ENCODE measurements at regions not wholly inside any gene's neighbourhood (a gene's known extent, or its start where the extent isn't known, plus 50 kb on each side); places are given as distances from the start of the nearest gene placed in this dataset.

- Histone ChIP-seq H3K4me3 (ENCODE audit: low read length in 3 of 3) (no peak overlapping the region), H3K4me1 (ENCODE audit: control insufficient read depth in 2 of 3, insufficient read depth in 2 of 3, low read depth in 1 of 3, low read length in 3 of 3) (no peaks in the 10 kb centered on the region), H3K27ac (ENCODE audit: low read depth in 2 of 2, low read length in 2 of 2) (no peak overlapping the region), H3K27me3 (ENCODE audit: control insufficient read depth, insufficient read depth, low read length) (no peaks in the 10 kb centered on the region), H3K36me3 (ENCODE audit: control insufficient read depth in 2 of 3, insufficient read depth in 3 of 3, low read length in 3 of 3) (no peaks in the 10 kb centered on the region), H3K9me3 (ENCODE audit: control insufficient read depth in 2 of 3, insufficient read depth in 1 of 3, low read length in 3 of 3) (peaks cover 0 to 3% (median 0%) of the 10 kb centered on the region in 3 donors), H3K9ac (ENCODE audit: low read length in 3 of 3) (no peak overlapping the region)
- intact Hi-C loops (cut with DNase I), result no loop called here
- TF ChIP-seq CTCF (IDR thresholded peaks at IDR 0.05; ENCODE audit: borderline replicate concordance, extremely low read depth, insufficient read depth), result no peak
- FAIRE-seq, result no peak
- DNase-seq, result no peak
Observed at GRCh38 chr3:118736107-118736506, 298.5 kb downstream of the IGSF11 start.

- H3K9me3 ChIP-seq (ENCODE audit: control insufficient read depth in 2 of 3, insufficient read depth in 1 of 3, low read length in 3 of 3), result peaks cover 0 to 3% (median 0%) of the 10 kb centered on the region in 3 donors
- intact Hi-C loops (cut with DNase I), result no loop called here
- no peaks in the 10 kb centered on the region for H3K36me3 ChIP-seq (ENCODE audit: control insufficient read depth in 2 of 3, insufficient read depth in 3 of 3, low read length in 3 of 3)
- no peak for DNase-seq
- no peaks in the 10 kb centered on the region for H3K4me1 ChIP-seq (ENCODE audit: control insufficient read depth in 2 of 3, insufficient read depth in 2 of 3, low read depth in 1 of 3, low read length in 3 of 3)
- H3K9ac ChIP-seq (ENCODE audit: low read length in 3 of 3), result no peak overlapping the region
- H3K27ac ChIP-seq (ENCODE audit: low read depth in 2 of 2, low read length in 2 of 2), result no peak overlapping the region
- no peaks in the 10 kb centered on the region for H3K27me3 ChIP-seq (ENCODE audit: control insufficient read depth, insufficient read depth, low read length)
- no peak for TF ChIP-seq CTCF (IDR thresholded peaks at IDR 0.05; ENCODE audit: borderline replicate concordance, extremely low read depth, insufficient read depth)
- FAIRE-seq, result no peak
- no peak overlapping the region for H3K4me3 ChIP-seq (ENCODE audit: low read length in 3 of 3)
Observed at GRCh38 chr3:118740722-118741290, 293.8 kb downstream of the IGSF11 start.

GRCh38 chr3:118742760-118743159, 291.9 kb downstream of the IGSF11 start:
- H3K27ac ChIP-seq (ENCODE audit: low read depth in 2 of 2, low read length in 2 of 2), result no peak overlapping the region
- peaks cover 0 to 3% (median 0%) of the 10 kb centered on the region in 3 donors for H3K9me3 ChIP-seq (ENCODE audit: control insufficient read depth in 2 of 3, insufficient read depth in 1 of 3, low read length in 3 of 3)
- no peaks in the 10 kb centered on the region for H3K4me1 ChIP-seq (ENCODE audit: control insufficient read depth in 2 of 3, insufficient read depth in 2 of 3, low read depth in 1 of 3, low read length in 3 of 3)
- intact Hi-C loops (cut with DNase I), result no loop called here
- no peak for TF ChIP-seq CTCF (IDR thresholded peaks at IDR 0.05; ENCODE audit: borderline replicate concordance, extremely low read depth, insufficient read depth)
- FAIRE-seq (no peak), DNase-seq (no peak)
- H3K4me3 ChIP-seq (ENCODE audit: low read length in 3 of 3), result no peak overlapping the region
- H3K27me3 ChIP-seq (ENCODE audit: control insufficient read depth, insufficient read depth, low read length), result no peaks in the 10 kb centered on the region
- no peak overlapping the region for H3K9ac ChIP-seq (ENCODE audit: low read length in 3 of 3)
- H3K36me3 ChIP-seq (ENCODE audit: control insufficient read depth in 2 of 3, insufficient read depth in 3 of 3, low read length in 3 of 3), result no peaks in the 10 kb centered on the region

GRCh38 chr3:118744186-118744585, 290.5 kb downstream of the IGSF11 start:
- intact Hi-C loops (cut with DNase I), result no loop called here
- DNase-seq (no peak), FAIRE-seq (no peak)
- peaks cover 0 to 3% (median 0%) of the 10 kb centered on the region in 3 donors for H3K9me3 ChIP-seq (ENCODE audit: control insufficient read depth in 2 of 3, insufficient read depth in 1 of 3, low read length in 3 of 3)
- H3K27me3 ChIP-seq (ENCODE audit: control insufficient read depth, insufficient read depth, low read length), result no peaks in the 10 kb centered on the region
- H3K4me3 ChIP-seq (ENCODE audit: low read length in 3 of 3), result no peak overlapping the region
- no peaks in the 10 kb centered on the region for H3K36me3 ChIP-seq (ENCODE audit: control insufficient read depth in 2 of 3, insufficient read depth in 3 of 3, low read length in 3 of 3)
- H3K9ac ChIP-seq (ENCODE audit: low read length in 3 of 3), result no peak overlapping the region
- no peaks in the 10 kb centered on the region for H3K4me1 ChIP-seq (ENCODE audit: control insufficient read depth in 2 of 3, insufficient read depth in 2 of 3, low read depth in 1 of 3, low read length in 3 of 3)
- no peak for TF ChIP-seq CTCF (IDR thresholded peaks at IDR 0.05; ENCODE audit: borderline replicate concordance, extremely low read depth, insufficient read depth)
- no peak overlapping the region for H3K27ac ChIP-seq (ENCODE audit: low read depth in 2 of 2, low read length in 2 of 2)

Data from kidney (tissue), 13 donors.